SK-N-SH treated with all-trans-retinoic acid at 6 μM for 48 hours (cell line): ENCODE measurements at regions not wholly inside any gene's neighbourhood (a gene's known extent, or its start where the extent isn't known, plus 50 kb on each side); places are given as distances from the start of the nearest gene placed in this dataset.

Experiments used
- ARNTL ChIP-seq: fragments of 450-650 bp; formaldehyde crosslinking; IDR thresholded peaks from 2 replicates; pipeline ENCODE4 v1.5.0; 2020; ENCODE audit warnings: low read depth, mild to moderate bottlenecking, moderate library complexity, borderline replicate concordance
- BACH2 ChIP-seq: fragments of 250-450 bp; sonication (Bioruptor Pico); IDR thresholded peaks from 2 replicates; pipeline ENCODE4 v1.9.0; 2021; ENCODE audit warnings: mild to moderate bottlenecking, borderline replicate concordance
- CSDC2 ChIP-seq: fragments of 250-450 bp; sonication (Bioruptor Pico); IDR thresholded peaks from 2 replicates; pipeline ENCODE4 v1.5.0; 2020; ENCODE audit warnings: mild to moderate bottlenecking, moderate library complexity
- ISL1 ChIP-seq: fragments of 250-450 bp; sonication (Bioruptor Pico); IDR thresholded peaks from 2 replicates; pipeline ENCODE4 v2.1.2; 2022; ENCODE audit warnings: mild to moderate bottlenecking, moderate library complexity
- PATZ1 ChIP-seq: fragments of 250-450 bp; sonication (Bioruptor Pico); IDR thresholded peaks from 2 replicates; pipeline ENCODE4 v1.8.0; 2020; ENCODE audit warnings: mild to moderate bottlenecking, moderate library complexity, borderline replicate concordance
- RARB ChIP-seq: fragments of 250-450 bp; sonication (Bioruptor Pico); IDR thresholded peaks from 2 replicates; pipeline ENCODE4 v1.8.0; 2021; ENCODE audit warnings: mild to moderate bottlenecking, moderate library complexity
- SNAI2 ChIP-seq: fragments of 250-450 bp; sonication (Bioruptor Pico); IDR thresholded peaks from 2 replicates; pipeline ENCODE4 v1.5.0; 2020; ENCODE audit warnings: mild to moderate bottlenecking, moderate library complexity
- TCF4 ChIP-seq: fragments of 250-450 bp; sonication (Bioruptor Pico); IDR thresholded peaks from 2 replicates; pipeline ENCODE4 v1.8.0; 2021; ENCODE audit warnings: mild to moderate bottlenecking, moderate library complexity, borderline replicate concordance
- ZFP3 ChIP-seq: fragments of 250-450 bp; sonication (Bioruptor Pico); IDR thresholded peaks from 2 replicates; pipeline ENCODE4 v1.5.0; 2020; ENCODE audit warnings: mild to moderate bottlenecking, moderate library complexity
- ZNF565 ChIP-seq: fragments of 450-650 bp; formaldehyde crosslinking; conservative IDR thresholded peaks from 2 replicates; pipeline ENCODE4 v1.5.0; 2020; ENCODE audit warnings: low read depth, mild to moderate bottlenecking, moderate library complexity
- ZNF70 ChIP-seq: fragments of 450-650 bp; formaldehyde crosslinking; IDR thresholded peaks from 2 replicates; pipeline ENCODE4 v1.5.0; 2020; ENCODE audit warnings: mild to moderate bottlenecking, moderate library complexity
- TF ChIP-seq, protein P1 (sequence below): fragments of 250-450 bp; sonication (Bioruptor Pico); IDR thresholded peaks from 2 replicates; pipeline ENCODE4 v1.8.0; 2021; ENCODE audit warnings: low read depth, mild to moderate bottlenecking, moderate library complexity, borderline replicate concordance

DNA sequence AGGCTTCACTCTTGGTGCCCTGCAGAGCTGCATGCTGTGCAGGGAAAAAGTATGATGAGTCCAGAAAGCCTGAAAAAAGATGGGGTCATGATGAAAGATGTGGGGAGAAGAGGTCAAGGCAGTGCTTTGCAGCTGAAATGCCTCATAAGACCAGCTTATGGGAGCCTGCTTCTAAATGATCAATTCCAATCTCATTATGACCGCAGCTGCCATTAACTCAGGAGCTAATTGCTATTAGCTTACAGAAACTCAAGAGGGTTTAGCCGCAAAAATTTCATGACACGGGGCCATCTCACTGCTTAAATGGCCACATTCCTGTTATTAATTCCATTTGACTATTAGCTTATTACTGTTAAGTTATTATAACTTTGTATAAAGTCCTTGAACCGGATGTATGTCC is 502.9 kb upstream of the ZMIZ1 start:
- TF ChIP-seq PATZ1 (CRISPR knock-in tag) (no peak), ZFP3 (CRISPR knock-in tag) (no peak), ZNF565 (CRISPR knock-in tag) (no peak), ZNF70 (CRISPR knock-in tag) (no peak), SNAI2 (CRISPR knock-in tag) (no peak), ISL1 (CRISPR knock-in tag) (no peak), ARNTL (CRISPR knock-in tag) (no peak), RARB (no peak), TCF4 (no peak), BACH2 (no peak), CSDC2 (CRISPR knock-in tag) (no peak)
- TF ChIP-seq, protein P1, sequence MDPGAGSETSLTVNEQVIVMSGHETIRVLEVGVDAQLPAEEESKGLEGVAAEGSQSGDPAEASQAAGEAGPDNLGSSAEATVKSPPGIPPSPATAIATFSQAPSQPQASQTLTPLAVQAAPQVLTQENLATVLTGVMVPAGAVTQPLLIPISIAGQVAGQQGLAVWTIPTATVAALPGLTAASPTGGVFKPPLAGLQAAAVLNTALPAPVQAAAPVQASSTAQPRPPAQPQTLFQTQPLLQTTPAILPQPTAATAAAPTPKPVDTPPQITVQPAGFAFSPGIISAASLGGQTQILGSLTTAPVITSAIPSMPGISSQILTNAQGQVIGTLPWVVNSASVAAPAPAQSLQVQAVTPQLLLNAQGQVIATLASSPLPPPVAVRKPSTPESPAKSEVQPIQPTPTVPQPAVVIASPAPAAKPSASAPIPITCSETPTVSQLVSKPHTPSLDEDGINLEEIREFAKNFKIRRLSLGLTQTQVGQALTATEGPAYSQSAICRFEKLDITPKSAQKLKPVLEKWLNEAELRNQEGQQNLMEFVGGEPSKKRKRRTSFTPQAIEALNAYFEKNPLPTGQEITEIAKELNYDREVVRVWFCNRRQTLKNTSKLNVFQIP (CRISPR knock-in tag), result no peak
